ENCODE measurements at regions not wholly inside any gene's neighbourhood (a gene's known extent, or its start where the extent isn't known, plus 50 kb on each side); places are given as distances from the start of the nearest gene placed in this dataset.
"Not testable (repeated sequence)": the region's sequence is repeated elsewhere in the genome, so short reads cannot be mapped to it uniquely, and the experiment has no call there.

DNA sequence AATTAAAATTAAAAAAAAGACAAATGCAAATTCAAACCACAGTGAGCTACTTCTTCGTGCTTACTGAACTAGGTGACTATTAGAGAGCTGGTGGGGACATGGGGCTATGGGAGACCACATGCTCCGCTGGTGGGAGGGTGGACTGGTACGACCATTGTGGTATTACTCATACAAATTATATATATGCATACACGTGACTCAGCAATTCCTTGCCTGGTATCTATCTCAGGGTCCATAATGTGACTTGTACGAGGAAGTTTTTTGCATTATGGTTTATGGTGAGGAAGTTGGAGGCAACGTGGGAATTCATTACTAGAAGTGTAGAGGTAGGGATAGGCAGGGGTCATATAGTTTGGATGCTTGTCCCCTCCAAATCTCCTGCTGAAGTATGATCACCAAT lies 1112.7 kb downstream of the TYW1 start:
- no peak for DNase-seq

DNA sequence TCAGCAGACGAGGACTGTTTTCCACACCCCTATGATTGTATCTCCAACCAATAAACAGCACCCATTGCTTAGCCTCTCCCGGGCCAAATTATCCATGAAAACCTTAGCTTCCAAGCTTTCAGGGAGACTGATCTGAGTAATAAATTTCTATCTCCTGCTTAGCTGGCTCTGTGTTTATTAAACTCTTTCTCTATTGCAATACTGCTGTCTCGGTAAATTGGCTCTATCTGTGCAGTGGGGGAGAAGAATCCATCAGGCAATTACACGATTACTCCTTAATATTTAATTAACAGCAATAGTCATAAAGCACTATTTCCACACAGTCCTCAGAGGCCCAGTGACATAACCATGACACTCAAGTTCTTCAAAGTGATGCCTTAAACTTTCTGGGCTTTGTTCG lies 1122.8 kb downstream of the TYW1 start:
- DNase-seq: no peak

DNA sequence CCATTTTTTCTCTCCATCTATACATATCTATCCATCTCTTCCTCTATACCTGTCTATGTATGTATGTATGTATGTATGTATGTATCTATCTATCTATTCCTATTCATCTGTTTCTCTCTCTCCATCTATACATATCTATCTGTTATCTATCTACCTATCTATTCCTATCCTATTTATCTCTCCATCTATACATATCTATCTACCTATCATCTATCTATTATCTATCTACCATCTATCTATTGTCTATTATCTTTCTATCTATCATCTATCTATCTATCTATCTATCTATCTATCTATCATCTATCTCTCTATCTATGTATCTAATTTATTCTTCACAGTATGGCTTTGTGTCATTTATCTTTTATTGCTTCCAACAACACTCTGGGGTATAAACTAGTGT lies 1124.4 kb downstream of the TYW1 start:
- DNase-seq: no peak

GRCh38 chr7:68121655-68122054 lies 1125.0 kb downstream of the TYW1 start:
- DNase-seq: no peak

- DNase-seq: no peak
Observed at GRCh38 chr7:68122801-68123200, 1126.2 kb downstream of the TYW1 start.

GRCh38 chr7:68125168-68125567 lies 1128.5 kb downstream of the TYW1 start:
- DNase-seq: no peak

DNA sequence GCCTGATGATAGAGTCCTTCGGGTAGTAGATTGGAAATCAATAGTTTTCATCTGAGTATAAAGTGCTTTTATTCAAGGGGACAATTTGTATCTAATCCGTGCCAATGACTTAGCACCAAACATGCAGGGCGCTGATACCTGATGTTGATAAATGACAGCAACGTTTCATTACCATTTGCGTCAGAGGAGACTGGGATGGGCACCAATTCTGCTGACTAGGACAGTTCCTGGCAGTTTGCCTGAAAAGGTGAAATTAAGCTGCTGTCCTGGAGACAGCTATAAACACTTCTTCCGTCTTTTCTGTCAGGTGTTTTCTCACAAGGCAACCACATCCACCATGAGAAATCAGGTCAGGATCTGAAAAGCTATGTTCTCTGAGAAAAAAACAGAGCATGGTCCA lies 1136.4 kb downstream of the TYW1 start:
- DNase-seq: no peak

GRCh38 chr7:68143345-68143744 lies 1146.7 kb downstream of the TYW1 start:
- no peak for DNase-seq

GRCh38 chr7:68146983-68147382 lies 1150.3 kb downstream of the TYW1 start:
- no peak for DNase-seq

DNA sequence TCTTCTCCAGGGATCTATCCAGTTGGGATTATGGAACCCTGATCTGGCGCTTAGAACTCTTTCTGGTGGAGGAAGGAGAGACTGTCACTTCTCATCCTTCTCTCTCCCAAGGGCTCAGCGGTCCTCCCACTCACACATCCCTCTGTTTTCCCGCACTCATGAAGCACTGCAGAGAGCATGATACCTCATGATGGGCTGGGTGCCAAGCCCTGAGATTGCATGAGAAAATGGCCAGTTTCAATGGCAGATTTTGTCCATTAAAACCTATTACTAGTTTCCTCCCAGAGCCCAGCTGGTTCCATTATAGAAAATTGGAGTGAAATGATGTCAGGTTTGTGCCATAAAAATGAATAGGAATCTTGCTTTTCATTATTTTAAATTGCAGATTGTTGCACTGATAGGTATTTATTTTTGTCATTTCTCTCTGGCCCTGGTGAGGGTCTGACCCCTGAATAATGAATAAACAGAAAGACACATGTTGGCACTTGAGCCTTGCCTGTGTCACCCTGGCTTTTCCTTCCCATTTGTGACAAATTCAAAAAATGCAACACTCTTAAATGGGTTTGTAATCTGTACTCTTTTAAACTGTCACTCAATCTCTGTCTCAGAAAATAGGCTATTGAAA lies 1151.1 kb downstream of the TYW1 start:
- no peak for DNase-seq

- DNase-seq: no peak
Observed at GRCh38 chr7:68148440-68148839, 1151.8 kb downstream of the TYW1 start.

DNA sequence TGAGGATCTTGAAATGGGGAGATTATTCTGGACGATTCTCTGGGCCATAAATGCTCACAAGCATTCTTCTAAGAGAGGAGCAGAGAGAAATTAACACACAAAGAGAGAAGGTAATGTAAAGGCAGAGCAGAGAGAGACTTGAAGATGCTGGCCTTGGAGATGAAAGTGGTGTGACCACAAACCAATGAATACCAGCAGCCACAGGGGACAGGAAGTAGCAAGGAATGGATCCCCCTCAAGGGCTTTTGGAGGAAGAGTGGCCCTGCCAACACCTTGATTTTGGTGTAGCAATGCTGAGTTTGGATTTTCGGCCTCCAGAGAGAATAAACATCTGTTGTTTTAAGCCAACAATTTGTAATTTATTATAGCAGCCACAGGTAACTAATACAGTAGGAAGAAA lies 1155.6 kb downstream of the TYW1 start:
- DNase-seq: no peak

GRCh38 chr7:68155676-68156075 lies 1159.0 kb downstream of the TYW1 start:
- DNase-seq: no peak

DNA sequence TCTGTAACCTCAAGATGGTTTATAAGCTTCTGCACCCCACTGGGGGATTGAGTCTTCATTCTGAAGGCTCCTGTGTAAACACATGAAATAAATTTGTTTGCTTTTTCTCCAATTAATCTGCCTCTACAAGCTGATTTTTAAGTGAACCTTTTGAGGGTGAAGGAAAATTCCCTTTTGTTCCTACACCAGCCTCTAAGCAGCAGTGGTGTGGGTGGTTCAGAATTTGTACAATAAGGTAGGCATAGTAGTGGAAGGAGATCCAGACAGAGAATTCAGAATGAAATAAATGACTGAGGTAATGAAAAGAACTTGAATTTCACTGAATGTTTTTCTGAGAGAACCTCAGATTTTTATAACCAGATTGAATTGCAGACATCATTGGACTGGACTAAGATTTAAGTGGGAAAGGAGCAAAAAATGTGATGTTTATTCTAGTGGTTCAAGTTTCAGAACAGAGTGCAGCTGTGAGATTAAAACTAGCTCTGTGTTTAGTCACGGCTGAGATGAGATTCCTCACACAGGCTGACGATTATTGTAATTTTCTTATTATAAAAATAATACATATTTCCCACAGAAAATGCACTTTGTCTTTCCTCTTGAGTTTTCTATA lies 1162.2 kb downstream of the TYW1 start:
- no peak for DNase-seq

- DNase-seq: no peak
Observed at GRCh38 chr7:68162712-68163111, 1166.1 kb downstream of the TYW1 start.

DNA sequence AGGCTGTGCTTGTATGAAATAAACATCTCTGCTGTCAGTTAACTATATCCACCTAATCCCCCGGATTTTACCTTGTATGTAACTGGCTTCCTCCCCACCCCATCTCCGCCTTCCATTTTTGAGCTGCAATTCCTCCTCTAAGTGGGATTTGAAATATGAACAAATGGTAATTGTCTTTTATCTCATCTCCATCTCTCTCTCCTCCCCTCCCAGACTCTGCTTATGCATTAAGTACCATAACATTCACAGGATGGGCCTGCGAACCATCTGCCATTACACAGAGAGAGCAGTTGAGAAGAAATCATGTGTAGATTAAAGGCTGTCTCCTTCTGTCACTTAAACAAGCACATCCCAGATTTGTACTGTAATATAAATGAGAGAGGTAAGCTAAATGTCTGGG lies 1169.9 kb downstream of the TYW1 start:
- no peak for DNase-seq

DNA sequence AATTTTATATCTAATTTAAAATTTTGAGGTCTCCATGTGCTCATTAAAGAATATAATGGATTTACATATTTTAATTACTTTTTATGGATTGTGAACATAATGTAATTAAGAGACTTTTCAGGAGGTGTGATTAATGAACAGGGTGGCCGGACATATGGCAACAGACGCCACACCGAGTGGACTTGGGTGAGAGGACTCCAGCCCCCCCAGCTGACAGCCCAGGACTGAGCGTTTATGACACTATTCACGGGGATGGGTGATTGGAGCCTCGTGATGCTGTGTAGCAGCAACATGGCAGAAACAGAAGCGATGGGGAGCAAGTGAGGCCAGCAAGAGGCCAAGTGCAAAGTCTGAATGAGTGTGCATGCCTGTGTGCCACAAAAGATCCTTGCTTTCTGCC lies 1176.9 kb downstream of the TYW1 start:
- no peak for DNase-seq

- DNase-seq: peak in 1 of 2 donors; percentile 29
Observed at GRCh38 chr7:68176974-68177373, 1180.3 kb downstream of the TYW1 start.

DNA sequence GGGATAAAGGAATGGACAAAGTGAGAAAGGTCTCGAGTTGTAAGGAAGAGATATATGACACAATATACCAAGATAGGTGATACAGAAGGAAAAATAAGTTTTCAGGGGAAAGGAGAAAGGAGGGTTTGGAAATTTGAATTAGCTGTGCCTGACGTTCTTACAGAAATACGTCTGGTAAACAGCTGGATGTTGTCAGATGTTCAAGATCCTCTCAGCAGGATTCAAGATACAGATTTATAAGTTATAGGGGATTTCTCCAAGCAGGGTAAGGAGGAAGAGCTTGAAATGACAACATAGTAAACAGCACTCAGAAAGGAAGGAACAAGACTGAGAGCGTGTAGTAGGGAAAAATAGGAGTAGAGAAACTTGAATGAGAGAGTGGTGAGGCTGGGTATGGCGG lies 1184.1 kb downstream of the TYW1 start:
- no peak for DNase-seq

- no peak for DNase-seq
Observed at GRCh38 chr7:68183176-68183575, 1186.5 kb downstream of the TYW1 start.

DNA sequence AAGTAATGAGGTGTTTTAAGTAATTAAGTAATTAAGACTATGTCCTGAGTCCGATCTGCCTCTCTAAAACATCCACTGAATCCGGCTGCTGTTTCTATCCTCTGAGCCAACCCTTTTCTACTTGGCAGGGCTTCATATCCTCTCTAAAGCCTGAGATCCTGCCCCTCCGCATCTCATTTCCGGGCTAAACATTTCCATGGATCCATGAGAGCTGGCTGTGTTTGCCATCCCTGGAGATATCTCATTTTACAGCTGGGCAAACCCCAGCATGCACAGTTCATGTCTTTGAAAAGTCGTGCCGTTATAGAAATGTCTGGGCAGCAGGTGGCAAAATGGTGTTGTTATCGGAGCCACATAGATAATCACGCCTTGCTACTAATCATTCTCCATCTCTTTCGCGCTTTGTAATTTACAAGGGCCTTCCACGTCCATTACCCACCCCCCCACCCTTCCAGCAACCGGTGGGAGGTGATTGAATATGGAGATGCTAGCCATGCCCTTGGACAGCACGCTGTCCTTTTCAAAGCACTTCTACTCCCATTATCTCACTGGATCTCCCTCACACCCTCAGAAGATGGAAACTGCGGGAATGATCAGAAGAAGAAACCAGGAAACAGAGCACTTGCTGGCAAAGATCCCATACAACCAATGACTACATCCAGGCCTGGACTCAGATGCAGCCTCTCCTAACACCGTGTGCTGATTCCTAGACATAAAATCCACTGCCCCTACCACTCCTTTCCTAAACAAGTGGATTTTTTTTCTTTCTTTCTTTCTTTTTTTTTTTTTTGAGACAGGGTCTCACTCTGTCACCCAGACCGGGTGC lies 1189.2 kb downstream of the TYW1 start:
- DNase-seq: no peak

DNA sequence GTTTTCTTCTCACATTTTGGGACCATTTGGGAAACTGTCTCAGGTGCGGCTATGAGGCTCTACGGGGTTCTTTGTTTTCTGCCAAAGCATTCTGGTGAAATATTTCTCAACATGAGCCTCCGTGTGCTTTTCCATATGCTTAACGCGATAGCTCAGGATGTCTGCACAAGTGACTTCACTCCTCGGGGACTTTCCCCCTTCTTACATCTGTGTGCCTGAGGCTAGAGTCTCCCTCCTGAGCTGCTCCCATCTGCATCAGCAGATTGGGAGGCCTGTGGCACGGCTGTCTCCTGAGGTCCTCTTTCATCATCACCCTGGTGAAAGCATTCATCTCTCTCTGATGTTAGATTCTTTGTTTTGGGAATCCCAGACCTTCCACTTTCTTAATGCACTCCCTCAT lies 1190.9 kb downstream of the TYW1 start:
- DNase-seq: no peak

- DNase-seq: no peak
Observed at GRCh38 chr7:68192941-68193340, 1196.3 kb downstream of the TYW1 start.

DNA sequence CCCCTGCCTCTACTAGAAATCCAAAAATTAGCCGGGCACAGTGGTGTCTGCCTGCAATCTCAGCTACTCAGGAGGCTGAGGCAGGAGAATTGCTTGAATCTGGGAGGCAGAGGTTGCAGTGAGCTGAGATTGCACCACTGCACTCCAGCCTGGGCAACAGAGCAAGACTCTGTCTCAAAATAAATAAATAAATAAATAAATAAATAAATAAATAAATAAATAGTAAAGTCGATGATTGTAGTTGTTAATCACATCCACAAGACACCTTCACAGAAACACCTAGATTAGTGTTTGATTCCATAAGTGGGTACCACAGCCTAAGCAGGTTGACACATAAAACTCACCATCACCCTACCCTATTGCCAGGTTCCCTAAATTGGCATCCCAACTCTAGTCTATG lies 1199.0 kb downstream of the TYW1 start:
- DNase-seq: not testable (repeated sequence)
